ENCODE measurements at regions not wholly inside any gene's neighbourhood (a gene's known extent, or its start where the extent isn't known, plus 50 kb on each side); places are given as distances from the start of the nearest gene placed in this dataset.

DNA sequence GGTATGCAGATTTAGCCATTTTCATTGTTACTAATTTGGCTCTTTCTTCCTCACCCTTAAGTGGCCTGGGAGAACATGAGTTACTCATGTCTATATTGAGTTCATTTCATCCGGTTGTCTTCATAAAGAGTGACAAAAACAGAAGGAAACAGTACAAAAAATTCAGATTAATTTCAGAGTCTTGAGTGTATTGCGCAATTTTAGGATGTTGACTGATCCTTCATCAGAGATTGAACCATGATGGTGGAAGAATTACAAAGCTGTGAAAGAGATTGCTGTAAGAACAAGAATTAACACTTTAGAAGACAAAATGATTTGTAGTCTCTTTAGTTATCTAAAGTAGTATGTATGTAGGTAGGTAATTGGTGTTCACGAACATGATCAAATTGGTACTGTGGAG is 194.0 kb upstream of the PPP1R3A start:
- DNase-seq (ENCODE audit: low spot score): no peak

DNA sequence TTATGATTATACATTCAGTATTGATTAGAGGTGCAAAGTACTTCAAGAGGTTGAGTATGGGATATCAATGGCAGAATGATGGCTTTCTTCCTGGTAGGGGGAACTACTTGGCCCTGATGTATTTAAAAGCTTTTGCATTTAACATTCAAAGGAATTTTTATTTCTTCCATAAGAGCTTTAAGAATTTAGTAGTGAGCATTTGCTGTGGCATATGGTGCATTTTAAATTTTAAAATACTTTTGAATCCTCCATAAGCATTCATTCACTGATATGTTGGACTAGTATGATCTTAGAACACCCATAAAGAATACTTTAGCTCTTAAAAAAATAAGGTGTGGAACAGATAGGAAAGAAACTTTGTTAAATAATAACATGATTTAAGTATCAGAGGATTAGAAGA is 191.9 kb upstream of the PPP1R3A start:
- DNase-seq (ENCODE audit: low spot score): no peak

- no peak for DNase-seq (ENCODE audit: low spot score)
Measured at GRCh38 chr7:114109721-114110120, 190.9 kb upstream of the PPP1R3A start.

- no peak for DNase-seq (ENCODE audit: low spot score)
Measured at GRCh38 chr7:114109304-114109703, 190.5 kb upstream of the PPP1R3A start.

DNA sequence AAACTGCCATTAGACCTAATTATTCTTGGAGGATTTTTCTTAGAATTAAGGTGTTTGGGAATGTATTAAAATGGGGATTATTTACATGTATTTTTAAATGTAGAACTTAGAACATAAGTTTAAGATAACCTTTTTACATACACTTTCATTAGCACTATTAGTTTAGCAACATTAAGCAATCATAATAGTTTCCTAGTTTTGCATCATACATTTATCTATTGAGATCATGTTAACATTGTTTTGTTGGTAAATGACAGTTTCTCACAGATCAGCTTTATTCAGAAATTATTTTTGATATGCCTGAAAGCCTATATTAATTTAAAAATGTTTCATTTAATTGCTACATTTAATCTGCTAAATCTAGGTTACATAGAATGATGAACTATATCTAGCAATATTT is 189.7 kb upstream of the PPP1R3A start:
- DNase-seq (ENCODE audit: low spot score): no peak

DNA sequence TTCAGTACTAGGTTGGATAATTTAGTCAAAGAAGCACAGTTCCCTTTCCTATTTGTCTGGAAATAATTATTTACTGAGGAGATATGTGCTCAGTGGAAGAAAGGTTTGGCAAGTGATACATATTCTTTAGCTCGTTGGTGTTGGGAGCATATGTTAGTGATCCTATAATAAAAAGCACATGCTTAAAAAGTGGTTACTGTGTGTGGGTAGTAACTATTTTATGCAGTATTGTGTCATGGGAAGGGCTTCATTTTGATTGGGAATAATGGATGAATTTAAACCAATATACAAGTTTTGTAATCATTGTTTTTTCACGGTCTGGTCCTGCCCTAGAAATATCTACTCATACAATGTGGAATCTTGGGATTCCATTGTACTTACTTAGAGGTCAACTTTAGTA is 188.7 kb upstream of the PPP1R3A start:
- no peak for DNase-seq (ENCODE audit: low spot score)

DNA sequence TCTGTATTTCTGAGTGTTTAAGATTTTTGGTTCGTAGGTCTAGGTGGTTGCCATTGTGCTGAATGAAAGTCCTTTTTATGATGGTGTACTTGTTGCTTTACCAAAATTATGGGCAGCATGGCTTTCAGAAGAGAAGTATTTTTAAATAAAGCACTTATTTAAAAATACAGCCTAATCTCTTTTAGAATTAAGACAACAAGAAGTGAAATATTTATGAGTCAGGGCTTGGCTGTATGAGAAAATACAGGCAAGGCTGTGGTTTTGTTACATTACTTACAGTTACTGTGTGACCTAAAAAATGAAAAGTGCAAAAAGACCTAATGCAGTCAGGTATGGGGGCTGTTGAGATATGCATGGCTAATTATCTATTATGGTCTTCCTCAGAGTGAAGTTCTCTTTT is 185.2 kb upstream of the PPP1R3A start:
- no peak for DNase-seq (ENCODE audit: low spot score)

- DNase-seq (ENCODE audit: low spot score): no peak
Measured at GRCh38 chr7:114102996-114103395, 184.2 kb upstream of the PPP1R3A start.

DNA sequence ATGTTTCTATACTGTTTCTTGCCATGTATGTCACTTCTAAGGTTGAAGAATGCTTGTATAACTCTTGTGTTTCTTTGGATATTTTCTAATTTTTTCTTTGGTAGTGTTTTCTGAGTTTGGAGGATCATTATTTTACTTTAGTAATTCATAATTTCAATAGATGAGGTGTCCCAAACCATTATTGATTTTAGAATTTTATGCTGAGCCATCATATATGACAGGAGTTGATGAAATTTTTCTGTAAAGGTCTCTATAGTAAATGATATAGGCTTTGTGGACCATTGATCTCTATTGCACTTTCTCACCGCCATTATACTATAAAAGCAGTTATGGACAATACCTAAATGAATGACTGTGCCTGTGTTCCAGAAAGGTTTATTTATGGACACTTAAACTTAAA is 183.3 kb upstream of the PPP1R3A start:
- no peak for DNase-seq (ENCODE audit: low spot score)

- DNase-seq (ENCODE audit: low spot score): no peak
Measured at GRCh38 chr7:114100810-114101209, 182.0 kb upstream of the PPP1R3A start.

DNA sequence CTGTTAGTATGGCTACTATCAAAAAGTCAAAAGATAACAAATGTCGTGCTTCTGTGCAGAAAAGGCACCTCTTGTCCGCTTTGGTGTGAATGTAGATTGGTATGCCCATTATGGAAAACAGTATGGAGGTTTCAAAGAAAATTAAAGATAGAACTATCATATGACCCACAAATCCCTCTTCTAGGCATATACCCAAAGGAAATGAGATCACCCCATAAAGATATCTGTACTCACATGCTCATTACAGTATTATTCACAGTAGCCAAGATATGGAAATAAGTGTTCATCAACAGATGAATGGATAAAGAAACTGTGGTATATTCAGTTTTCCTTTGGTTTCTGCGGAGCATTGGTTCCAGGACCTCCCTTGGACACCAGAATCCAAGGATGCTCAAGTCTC is 180.5 kb upstream of the PPP1R3A start:
- DNase-seq (ENCODE audit: low spot score): no peak

DNA sequence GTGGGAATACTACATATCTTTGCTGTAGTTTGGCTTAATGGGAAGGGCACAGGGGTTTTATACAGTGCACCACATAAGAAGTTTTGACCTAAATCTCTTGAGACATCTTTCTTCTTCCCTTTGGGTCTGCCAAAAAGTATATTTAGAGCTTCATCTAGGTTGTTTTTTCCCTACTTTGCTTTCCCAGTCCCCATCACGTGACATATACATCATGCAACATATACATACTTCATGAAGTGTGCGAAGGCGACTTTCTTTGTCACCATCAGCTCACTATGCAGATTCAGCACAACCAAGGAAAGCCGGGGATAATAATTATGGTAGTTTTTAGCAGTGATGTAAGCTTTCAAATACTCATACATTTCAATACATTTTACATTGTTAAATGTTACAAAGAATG is 177.1 kb upstream of the PPP1R3A start:
- no peak for DNase-seq (ENCODE audit: low spot score)

DNA sequence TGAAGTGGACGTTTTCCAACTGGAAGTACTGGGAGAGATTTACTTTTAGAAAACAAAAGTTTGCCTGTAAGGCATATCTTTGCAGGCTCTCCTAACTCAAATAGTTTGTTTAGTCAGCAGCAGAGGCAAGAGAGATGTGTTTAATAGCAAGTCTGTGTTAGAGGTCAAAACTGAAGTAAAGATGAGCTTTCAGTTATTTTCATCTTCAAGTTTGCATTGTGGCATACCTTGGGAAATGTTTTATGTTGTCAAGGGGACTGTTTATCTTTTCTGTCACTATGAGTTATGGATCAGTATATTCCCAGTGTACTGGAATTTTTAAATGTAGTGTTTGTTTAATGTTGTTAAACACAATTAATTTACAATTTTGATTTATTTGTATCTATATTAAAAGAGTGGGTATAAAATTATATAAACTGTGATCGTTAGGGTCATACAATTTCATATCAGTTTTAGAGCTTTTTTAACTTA is 169.7 kb upstream of the PPP1R3A start:
- no peak for DNase-seq (ENCODE audit: low spot score)

- DNase-seq (ENCODE audit: low spot score): no peak
Measured at GRCh38 chr7:114087653-114088469, 169.1 kb upstream of the PPP1R3A start.

DNA sequence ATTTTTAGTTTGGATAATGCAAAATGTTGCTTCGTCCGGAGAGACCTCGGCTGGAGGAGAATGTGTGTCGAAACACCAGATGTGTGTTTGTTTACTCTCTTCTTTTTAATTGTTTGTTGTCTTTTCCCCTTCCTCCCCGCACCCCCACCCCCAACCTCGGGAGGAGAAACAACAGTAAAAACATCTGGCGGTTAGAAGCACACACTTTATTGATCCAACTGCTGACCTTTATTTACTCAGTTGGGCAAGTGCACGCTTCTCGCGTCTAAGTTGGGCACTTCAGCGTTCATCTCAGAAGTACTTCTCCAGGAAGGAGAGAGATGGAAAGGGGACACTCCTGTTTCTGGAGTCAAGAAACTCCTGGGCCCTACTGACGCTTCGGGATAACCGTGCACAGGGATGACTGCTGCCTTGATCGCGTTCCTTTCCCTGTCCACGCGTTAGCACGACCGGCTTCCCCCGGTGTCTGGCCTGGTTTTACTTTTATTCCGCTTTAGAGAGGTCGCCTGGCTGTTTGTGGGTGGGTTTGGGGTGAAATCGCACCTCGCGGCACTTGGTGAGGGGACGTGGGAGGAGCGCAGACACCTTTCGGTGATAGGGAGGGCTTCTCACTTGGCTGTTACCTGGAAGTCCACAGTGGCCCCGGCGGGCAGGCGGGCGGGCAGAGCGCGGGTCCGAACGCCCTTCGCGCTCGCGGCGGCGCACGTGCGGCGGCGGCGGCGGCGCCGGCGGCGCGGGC is 168.3 kb upstream of the PPP1R3A start:
- no peak for DNase-seq (ENCODE audit: low spot score)

GRCh38 chr7:114086537-114086913 is 167.7 kb upstream of the PPP1R3A start:
- DNase-seq (ENCODE audit: low spot score): no peak

DNA sequence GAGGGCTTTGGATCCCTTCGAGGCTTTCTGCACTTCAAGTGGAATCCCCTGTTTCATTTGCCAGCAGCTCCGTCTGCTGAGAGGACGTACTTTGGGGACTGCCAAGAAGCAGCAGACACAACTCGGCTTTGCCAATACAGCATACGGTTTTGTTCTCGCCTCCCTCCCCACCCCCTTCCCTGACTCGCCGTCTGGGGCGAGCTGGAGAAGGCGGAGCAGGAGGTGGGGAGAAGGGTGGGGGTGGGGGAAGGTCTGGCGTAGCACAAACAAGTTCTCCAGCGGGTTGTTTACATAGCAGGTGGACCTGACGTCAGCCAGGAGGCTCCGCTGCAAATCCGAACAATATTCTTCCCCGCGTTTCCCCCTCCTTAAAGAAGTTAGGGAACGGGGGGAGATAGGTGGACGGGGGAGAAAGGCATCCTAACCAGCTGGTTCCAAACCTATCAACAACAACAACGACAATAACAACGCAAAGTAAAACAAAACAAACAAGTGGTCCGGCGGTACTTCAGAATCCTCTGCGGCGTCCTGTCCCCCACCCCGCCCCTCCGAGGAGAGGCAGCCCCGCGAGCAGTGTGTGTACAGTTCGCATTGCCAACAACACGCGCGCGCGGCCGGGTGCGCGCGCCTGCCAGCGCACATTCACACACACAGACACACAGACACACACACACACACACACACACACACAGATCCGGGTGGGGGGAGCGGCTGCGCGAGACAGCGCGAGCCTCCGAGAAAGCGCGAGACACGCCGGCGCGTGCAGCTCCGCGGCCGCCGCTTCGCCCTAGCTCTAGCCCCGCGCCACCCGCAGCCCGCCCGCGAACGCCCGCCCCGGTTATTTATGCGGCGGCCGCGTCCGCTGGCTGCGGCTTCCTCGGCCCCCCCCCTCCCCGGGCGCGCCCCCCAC is 167.0 kb upstream of the PPP1R3A start:
- DNase-seq (ENCODE audit: low spot score): peak; percentile 32

GRCh38 chr7:114085313-114085591 is 166.4 kb upstream of the PPP1R3A start:
- DNase-seq (ENCODE audit: low spot score): no peak

DNA sequence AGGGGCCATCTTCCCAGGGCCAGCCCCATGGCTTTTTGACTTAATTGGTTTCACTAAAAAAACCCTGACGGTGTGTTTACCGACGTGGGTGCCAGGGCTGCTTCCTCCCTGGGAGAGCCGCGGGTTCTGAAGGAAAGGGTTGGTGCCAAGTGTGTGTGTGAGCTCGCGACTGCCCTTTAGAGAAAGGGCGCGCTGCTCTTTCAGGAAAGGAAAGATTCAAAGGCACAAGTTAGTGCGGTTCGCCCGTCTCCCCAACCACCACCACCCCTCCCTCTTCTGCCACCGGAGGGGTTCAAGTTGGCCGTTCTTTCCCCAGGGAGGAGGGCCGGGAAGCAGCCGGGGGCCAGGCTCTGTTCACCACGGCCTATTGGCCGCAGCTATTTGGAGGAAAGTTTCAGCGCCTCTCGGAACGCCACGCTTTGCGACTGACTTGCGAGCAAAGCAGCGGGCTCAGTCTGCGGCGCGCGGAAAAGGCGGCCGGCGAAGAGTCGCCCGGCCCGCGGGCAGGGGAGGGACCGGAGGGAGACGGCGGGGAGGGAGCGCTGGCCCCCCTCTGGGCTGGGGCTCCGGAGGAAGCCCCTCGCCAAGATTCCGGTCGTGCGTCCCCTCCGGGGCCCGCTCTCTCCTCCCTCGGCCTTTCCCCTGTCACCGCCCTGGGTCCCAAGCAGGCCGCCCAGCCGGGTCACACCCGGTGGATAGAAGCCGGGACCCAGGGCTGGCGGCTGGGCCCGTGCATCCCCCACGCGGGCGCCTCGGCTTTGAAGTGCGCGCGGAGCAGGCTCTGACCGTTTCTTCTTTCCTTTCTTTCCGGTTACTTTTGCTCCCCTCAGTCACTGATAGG is 165.9 kb upstream of the PPP1R3A start:
- DNase-seq (ENCODE audit: low spot score): no peak

DNA sequence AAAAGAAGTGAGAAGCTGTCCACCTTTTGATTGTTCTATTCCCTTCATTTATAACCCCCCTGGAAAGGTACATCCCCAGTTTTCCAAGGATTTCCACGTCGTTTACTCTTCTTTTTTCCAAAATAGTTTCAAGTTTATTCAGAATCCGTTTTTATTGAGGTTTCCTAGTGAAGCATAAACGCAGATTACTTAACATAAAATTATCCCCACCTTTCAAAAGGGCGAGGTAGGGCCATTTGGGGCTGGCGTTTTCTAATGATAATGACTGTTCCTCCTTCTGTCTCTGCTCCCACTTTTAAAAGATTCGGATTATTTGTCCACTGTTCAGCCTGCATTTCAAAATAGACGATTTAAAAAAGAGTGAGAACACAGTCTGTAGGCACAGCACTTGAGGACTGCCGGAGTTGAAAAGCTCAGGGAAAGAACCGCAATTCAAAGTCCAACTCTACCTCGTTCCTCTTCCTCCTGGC is 165.2 kb upstream of the PPP1R3A start:
- no peak for DNase-seq (ENCODE audit: low spot score)

GRCh38 chr7:114083166-114084001 is 164.6 kb upstream of the PPP1R3A start:
- DNase-seq (ENCODE audit: low spot score): no peak

Measured in hepatic stellate cell (primary cell).